ENCODE measurements at regions not wholly inside any gene's neighbourhood (a gene's known extent, or its start where the extent isn't known, plus 50 kb on each side); places are given as distances from the start of the nearest gene placed in this dataset.

DNA sequence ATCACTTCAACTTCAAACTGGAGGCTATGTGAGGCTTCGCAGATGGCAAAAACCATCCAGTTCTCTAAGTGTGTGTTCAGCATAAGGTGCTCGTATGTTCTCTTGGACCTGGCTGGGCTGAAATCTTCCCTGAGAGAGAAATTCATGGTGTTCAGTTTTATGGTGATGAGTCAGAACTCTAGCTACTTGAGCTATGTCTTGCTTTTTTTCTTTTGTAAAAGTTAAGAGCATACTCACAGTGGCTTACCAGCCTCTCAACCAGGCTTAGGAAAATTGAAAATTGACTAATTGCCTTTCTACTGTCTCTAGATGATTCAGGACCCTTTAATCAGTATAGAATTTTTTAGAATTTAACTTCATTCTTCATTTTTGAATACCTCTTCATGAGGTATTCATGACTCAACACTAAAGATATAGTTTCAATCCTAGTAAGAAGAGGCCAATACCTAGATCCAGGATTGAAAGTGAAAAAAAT lies 617.5 kb downstream of the TBL1XR1 start:
- Histone ChIP-seq H3K4me3 (ENCODE audit: control insufficient read depth in 2 of 3, extremely low read depth in 1 of 3, insufficient read depth in 2 of 3, low read depth in 1 of 3, low read length in 3 of 3) (no peak overlapping the region), H3K9me3 (ENCODE audit: control insufficient read depth, low read depth, low read length) (no peaks in the 10 kb centered on the region), H3K9me1 (ENCODE audit: control insufficient read depth, extremely low read depth, insufficient read depth, low read length) (no peaks in the 10 kb centered on the region), H3K79me2 (ENCODE audit: control insufficient read depth, insufficient read depth, low read length) (no peaks in the 10 kb centered on the region), H3K27ac (ENCODE audit: control insufficient read depth, insufficient read depth, low read length) (no peak overlapping the region), H3K36me3 (ENCODE audit: control insufficient read depth in 2 of 2, extremely low read depth in 1 of 2, insufficient read depth in 2 of 2, low read length in 2 of 2) (no peaks in the 10 kb centered on the region), H4K20me1 (ENCODE audit: control insufficient read depth, extremely low read depth, insufficient read depth, low read length) (no peaks in the 10 kb centered on the region), H2AFZ (ENCODE audit: control insufficient read depth, low read length) (no peak overlapping the region), H3K9ac (ENCODE audit: control insufficient read depth, extremely low read depth, insufficient read depth, low read length) (no peak overlapping the region), H3K4me2 (ENCODE audit: control insufficient read depth, extremely low read depth, insufficient read depth, low read depth, low read length) (no peak overlapping the region), H3K27me3 (ENCODE audit: control insufficient read depth, extremely low read depth, insufficient read depth, low read length) (no peaks in the 10 kb centered on the region), H3K4me1 (ENCODE audit: control insufficient read depth, extremely low read depth, insufficient read depth, low read length) (no peaks in the 10 kb centered on the region)
- FAIRE-seq: no peak
- DNase-seq (ENCODE audit: low read depth, low spot score): no peak
- TF ChIP-seq EZH2 (IDR thresholded peaks at IDR 0.05; ENCODE audit: low read length): no peak
- TF ChIP-seq, protein P1, sequence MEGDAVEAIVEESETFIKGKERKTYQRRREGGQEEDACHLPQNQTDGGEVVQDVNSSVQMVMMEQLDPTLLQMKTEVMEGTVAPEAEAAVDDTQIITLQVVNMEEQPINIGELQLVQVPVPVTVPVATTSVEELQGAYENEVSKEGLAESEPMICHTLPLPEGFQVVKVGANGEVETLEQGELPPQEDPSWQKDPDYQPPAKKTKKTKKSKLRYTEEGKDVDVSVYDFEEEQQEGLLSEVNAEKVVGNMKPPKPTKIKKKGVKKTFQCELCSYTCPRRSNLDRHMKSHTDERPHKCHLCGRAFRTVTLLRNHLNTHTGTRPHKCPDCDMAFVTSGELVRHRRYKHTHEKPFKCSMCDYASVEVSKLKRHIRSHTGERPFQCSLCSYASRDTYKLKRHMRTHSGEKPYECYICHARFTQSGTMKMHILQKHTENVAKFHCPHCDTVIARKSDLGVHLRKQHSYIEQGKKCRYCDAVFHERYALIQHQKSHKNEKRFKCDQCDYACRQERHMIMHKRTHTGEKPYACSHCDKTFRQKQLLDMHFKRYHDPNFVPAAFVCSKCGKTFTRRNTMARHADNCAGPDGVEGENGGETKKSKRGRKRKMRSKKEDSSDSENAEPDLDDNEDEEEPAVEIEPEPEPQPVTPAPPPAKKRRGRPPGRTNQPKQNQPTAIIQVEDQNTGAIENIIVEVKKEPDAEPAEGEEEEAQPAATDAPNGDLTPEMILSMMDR (optimal IDR thresholded peaks at IDR 0.05 in 1 of 3, IDR thresholded peaks at IDR 0.05 in 1 of 3, conservative IDR thresholded peaks at IDR 0.05 in 1 of 3; ENCODE audit: extremely low read depth in 1 of 3, insufficient read depth in 2 of 3, low read length in 3 of 3): no peak
- dilution Hi-C loops (cut with MboI; ENCODE audit: extremely low pct_ligation_motif_present, low sequenced_read_pairs): no loop called here

DNA sequence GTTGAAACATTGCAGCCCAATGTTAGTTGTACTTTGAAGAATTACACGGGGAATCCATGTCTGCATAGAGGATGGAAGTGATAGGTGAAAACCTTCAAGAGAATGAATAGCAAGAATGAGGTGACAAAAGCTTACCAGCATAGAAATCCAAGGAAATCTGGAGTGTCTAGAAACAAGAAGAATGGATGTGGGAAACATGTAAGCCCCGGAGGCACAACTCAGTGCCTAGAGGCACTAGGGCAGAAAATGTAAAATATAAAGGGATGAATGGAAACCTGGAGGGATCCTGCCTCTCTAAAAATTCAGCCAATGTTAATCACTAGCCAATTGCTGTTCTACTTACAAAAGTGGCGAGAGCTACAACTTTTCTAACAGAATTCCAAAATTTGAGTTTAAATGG lies 619.0 kb downstream of the TBL1XR1 start:
- Histone ChIP-seq H3K4me1 (ENCODE audit: control insufficient read depth, extremely low read depth, insufficient read depth, low read length) (no peaks in the 10 kb centered on the region), H3K79me2 (ENCODE audit: control insufficient read depth, insufficient read depth, low read length) (no peaks in the 10 kb centered on the region), H3K4me2 (ENCODE audit: control insufficient read depth, extremely low read depth, insufficient read depth, low read depth, low read length) (no peak overlapping the region), H4K20me1 (ENCODE audit: control insufficient read depth, extremely low read depth, insufficient read depth, low read length) (no peaks in the 10 kb centered on the region), H3K36me3 (ENCODE audit: control insufficient read depth in 2 of 2, extremely low read depth in 1 of 2, insufficient read depth in 2 of 2, low read length in 2 of 2) (no peaks in the 10 kb centered on the region), H3K9me3 (ENCODE audit: control insufficient read depth, low read depth, low read length) (no peaks in the 10 kb centered on the region), H3K9ac (ENCODE audit: control insufficient read depth, extremely low read depth, insufficient read depth, low read length) (no peak overlapping the region), H3K27ac (ENCODE audit: control insufficient read depth, insufficient read depth, low read length) (no peak overlapping the region), H2AFZ (ENCODE audit: control insufficient read depth, low read length) (no peak overlapping the region), H3K27me3 (ENCODE audit: control insufficient read depth, extremely low read depth, insufficient read depth, low read length) (no peaks in the 10 kb centered on the region), H3K4me3 (ENCODE audit: control insufficient read depth in 2 of 3, extremely low read depth in 1 of 3, insufficient read depth in 2 of 3, low read depth in 1 of 3, low read length in 3 of 3) (no peak overlapping the region), H3K9me1 (ENCODE audit: control insufficient read depth, extremely low read depth, insufficient read depth, low read length) (no peaks in the 10 kb centered on the region)
- dilution Hi-C loops (cut with MboI; ENCODE audit: extremely low pct_ligation_motif_present, low sequenced_read_pairs): no loop called here
- DNase-seq (ENCODE audit: low read depth, low spot score): no peak
- FAIRE-seq: no peak
- TF ChIP-seq, protein P1 (optimal IDR thresholded peaks at IDR 0.05 in 1 of 3, IDR thresholded peaks at IDR 0.05 in 1 of 3, conservative IDR thresholded peaks at IDR 0.05 in 1 of 3; ENCODE audit: extremely low read depth in 1 of 3, insufficient read depth in 2 of 3, low read length in 3 of 3): no peak
- TF ChIP-seq EZH2 (IDR thresholded peaks at IDR 0.05; ENCODE audit: low read length): no peak
